ENCODE measurements at regions not wholly inside any gene's neighbourhood (a gene's known extent, or its start where the extent isn't known, plus 50 kb on each side); places are given as distances from the start of the nearest gene placed in this dataset.
A peak's percentile ranks its signal among the peaks of the same experiment; 100 is the strongest.

DNA sequence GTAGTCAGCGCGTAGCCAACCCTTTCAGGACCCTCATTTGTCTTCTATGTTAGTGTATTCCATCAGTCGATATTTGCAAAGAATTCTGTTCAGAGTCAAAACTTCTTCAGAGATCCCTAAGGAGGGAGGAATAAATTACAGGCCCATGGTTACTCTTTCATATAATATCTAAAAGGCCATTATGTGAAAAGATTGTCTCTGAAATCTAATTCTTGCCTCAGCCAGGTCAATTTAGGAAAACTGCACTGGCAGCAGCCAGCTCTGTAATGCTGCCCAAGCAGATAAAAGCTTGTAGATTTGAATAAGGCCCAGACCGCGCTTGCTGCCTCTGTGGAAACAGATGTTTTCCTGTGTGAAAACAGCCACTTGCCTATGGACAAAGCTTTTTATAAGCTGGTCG, 379.8 kb downstream of the CNTNAP4 start:
- TF ChIP-seq GATA2 (IDR thresholded peaks at IDR 0.05; ENCODE audit: low read depth, low read length) (peak; percentile 80), GATA3 (IDR thresholded peaks at IDR 0.05; ENCODE audit: low read depth, low read length) (peak; percentile 13; the same call in 1 of the 2 replicates)
